ENCODE measurements at regions not wholly inside any gene's neighbourhood (a gene's known extent, or its start where the extent isn't known, plus 50 kb on each side); places are given as distances from the start of the nearest gene placed in this dataset.

GRCh38 chr15:61474796-61475195 lies 245.7 kb upstream of the RORA start:
- H3K27ac ChIP-seq = no peak overlapping the region
- TF ChIP-seq CTCF (conservative IDR thresholded peaks at IDR 0.05) = no peak

GRCh38 chr15:61467823-61468222 lies 238.7 kb upstream of the RORA start:
- no peak overlapping the region for H3K27ac ChIP-seq
- TF ChIP-seq CTCF (conservative IDR thresholded peaks at IDR 0.05) = no peak

GRCh38 chr15:61459785-61460707 lies 230.9 kb upstream of the RORA start:
- no peak overlapping the region for H3K27ac ChIP-seq

GRCh38 chr15:61457050-61457733 lies 228.1 kb upstream of the RORA start:
- no peak for TF ChIP-seq CTCF (conservative IDR thresholded peaks at IDR 0.05)
- H3K27ac ChIP-seq = no peak overlapping the region

More at GRCh38 chr15:61459785-61460707, 230.9 kb upstream of the RORA start:
- TF ChIP-seq CTCF (conservative IDR thresholded peaks at IDR 0.05) = no peak

GRCh38 chr15:61449186-61449702 lies 220.1 kb upstream of the RORA start:
- H3K27ac ChIP-seq = no peak overlapping the region
- no peak for TF ChIP-seq CTCF (conservative IDR thresholded peaks at IDR 0.05)

GRCh38 chr15:61447981-61448380 lies 218.9 kb upstream of the RORA start:
- no peak for TF ChIP-seq CTCF (conservative IDR thresholded peaks at IDR 0.05)
- H3K27ac ChIP-seq = no peak overlapping the region

GRCh38 chr15:61444585-61444984 lies 215.5 kb upstream of the RORA start:
- TF ChIP-seq CTCF (conservative IDR thresholded peaks at IDR 0.05) = no peak
- no peak overlapping the region for H3K27ac ChIP-seq
